ENCODE measurements at regions not wholly inside any gene's neighbourhood (a gene's known extent, or its start where the extent isn't known, plus 50 kb on each side); places are given as distances from the start of the nearest gene placed in this dataset.

DNA sequence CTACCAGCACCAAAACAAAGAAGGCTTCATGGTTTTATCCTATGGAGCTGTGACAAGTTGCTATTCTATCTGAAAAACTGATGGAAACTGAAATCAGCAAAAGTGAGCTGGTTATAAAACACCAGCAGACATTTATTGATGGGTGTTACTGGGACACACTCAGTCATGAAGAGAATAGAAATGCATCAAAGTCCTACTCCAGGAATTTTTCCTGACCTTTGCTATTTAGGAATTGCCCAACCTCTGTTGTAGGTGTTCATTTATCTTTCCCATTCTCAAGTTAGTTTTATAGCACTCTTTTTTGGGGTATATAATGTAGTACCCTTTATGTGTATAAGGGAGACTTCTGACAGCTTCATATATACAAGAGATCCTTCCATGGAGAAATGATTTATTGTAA is 533.2 kb downstream of the REEP3 start:
- Mint-ChIP-seq H3K4me3 (no peak overlapping the region), H3K27ac (no peak overlapping the region), H3K9me3 (peaks cover 7% of the 10 kb centered on the region), H3K27me3 (ENCODE audit: low read depth, poor library complexity) (no peaks in the 10 kb centered on the region), H3K36me3 (ENCODE audit: low read depth) (no peaks in the 10 kb centered on the region), H3K4me1 (peaks cover 12% of the 10 kb centered on the region)
- DNase-seq, result no peak
- TF ChIP-seq, protein P1, sequence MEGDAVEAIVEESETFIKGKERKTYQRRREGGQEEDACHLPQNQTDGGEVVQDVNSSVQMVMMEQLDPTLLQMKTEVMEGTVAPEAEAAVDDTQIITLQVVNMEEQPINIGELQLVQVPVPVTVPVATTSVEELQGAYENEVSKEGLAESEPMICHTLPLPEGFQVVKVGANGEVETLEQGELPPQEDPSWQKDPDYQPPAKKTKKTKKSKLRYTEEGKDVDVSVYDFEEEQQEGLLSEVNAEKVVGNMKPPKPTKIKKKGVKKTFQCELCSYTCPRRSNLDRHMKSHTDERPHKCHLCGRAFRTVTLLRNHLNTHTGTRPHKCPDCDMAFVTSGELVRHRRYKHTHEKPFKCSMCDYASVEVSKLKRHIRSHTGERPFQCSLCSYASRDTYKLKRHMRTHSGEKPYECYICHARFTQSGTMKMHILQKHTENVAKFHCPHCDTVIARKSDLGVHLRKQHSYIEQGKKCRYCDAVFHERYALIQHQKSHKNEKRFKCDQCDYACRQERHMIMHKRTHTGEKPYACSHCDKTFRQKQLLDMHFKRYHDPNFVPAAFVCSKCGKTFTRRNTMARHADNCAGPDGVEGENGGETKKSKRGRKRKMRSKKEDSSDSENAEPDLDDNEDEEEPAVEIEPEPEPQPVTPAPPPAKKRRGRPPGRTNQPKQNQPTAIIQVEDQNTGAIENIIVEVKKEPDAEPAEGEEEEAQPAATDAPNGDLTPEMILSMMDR (IDR thresholded peaks at IDR 0.05), result no peak

DNA sequence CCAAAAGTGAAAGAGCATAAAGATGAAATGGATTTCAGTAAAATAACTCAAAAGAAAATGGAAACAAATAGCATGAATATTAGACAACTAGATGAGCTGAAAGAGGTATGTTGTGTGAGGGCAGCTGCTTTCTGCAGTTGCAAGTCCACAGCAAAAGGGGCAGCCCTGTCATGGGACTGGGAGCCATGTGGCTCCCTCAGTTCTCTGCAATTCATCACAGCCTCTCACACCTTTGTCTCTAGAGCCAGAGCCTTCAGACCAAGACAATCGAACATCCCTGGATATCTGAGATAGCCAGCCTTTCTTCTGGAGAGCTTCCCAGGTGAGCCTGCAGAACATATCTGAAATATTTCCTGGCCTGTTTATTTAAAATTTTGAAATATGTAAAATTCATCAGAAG is 538.7 kb downstream of the REEP3 start:
- no peak for DNase-seq
- Mint-ChIP-seq H3K27me3 (ENCODE audit: low read depth, poor library complexity) (no peaks in the 10 kb centered on the region), H3K36me3 (ENCODE audit: low read depth) (no peaks in the 10 kb centered on the region), H3K4me3 (no peak overlapping the region), H3K27ac (peak overlapping the region; percentile 6), H3K4me1 (peaks cover 12% of the 10 kb centered on the region), H3K9me3 (no peaks in the 10 kb centered on the region)
- TF ChIP-seq, protein P1 (IDR thresholded peaks at IDR 0.05), result no peak

DNA sequence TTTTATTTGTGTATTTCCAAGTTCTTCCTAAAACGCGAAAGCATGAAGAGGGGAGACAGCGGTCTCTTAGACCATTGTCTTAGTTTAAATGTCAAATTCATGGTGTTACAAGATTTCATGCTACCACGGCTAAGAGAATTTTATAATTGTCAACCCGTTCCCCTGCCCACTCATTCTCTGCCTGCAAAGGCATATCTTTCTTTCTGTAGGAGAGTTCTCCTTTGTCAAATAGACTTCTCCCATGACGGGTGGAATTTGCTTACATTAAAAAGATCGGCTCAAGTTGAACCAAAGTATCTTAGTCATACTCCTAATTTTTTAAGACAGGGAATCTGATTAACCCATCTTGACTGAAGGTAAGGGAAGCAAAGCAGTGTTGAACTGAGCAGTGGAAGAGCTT is 539.2 kb downstream of the REEP3 start:
- TF ChIP-seq, protein P1 (IDR thresholded peaks at IDR 0.05), result no peak
- H3K4me1 Mint-ChIP-seq, result peaks cover 8% of the 10 kb centered on the region
- H3K27ac Mint-ChIP-seq, result no peak overlapping the region
- no peak for DNase-seq
- no peaks in the 10 kb centered on the region for H3K36me3 Mint-ChIP-seq (ENCODE audit: low read depth)
- no peaks in the 10 kb centered on the region for H3K27me3 Mint-ChIP-seq (ENCODE audit: low read depth, poor library complexity)
- H3K9me3 Mint-ChIP-seq, result no peaks in the 10 kb centered on the region
- no peak overlapping the region for H3K4me3 Mint-ChIP-seq

DNA sequence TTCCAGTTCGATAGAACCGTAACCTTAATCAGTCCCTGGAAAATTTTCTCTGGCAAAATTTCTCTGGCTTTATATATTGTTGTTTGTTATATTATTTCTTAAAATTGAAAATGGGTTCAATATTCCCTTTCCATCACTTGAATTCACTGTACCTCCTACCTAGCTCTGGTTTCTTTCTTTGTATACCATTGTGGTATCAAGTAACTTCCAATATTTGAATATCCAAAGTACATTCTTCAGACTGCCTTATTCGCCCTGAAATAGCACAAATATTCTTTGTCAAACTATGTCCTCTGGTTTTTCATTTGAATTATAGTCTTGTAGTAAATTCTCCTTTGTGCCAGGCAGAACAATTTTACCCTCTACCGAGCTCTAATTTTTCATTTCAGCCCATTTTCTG is 541.6 kb downstream of the REEP3 start:
- TF ChIP-seq, protein P1 (IDR thresholded peaks at IDR 0.05), result no peak
- Mint-ChIP-seq H3K4me1 (peaks cover 27% of the 10 kb centered on the region), H3K27ac (no peak overlapping the region), H3K27me3 (ENCODE audit: low read depth, poor library complexity) (peaks cover 3% of the 10 kb centered on the region), H3K4me3 (no peak overlapping the region), H3K36me3 (ENCODE audit: low read depth) (no peaks in the 10 kb centered on the region), H3K9me3 (no peaks in the 10 kb centered on the region)
- DNase-seq, result no peak

DNA sequence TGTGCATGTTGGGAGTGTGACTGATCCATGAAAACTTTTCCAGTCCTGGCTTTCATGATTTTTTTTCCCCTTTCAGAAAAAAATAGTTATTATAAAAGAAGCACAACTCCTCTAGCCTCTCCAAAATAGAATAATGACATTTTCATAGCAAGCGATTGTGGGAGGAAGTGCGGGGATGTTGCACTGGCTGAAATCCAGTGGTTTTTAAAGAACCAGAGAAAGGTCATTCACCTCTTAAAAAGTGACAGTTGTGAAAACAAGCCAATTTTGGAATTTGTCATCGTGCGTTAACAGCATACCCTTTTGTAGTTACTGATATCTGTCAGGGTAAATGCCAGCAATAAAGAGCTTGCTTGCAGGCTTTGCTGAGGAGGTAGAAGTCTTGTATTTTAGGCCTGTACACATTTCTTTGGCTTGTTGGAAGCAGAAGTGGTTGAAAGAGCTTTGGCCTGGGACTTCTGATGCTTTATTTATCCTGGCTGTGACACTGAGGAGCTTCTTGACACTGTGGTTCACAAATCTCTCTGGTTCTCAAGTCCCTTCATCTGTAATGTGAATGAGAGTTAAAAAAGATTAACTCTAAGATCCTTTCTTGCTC is 545.9 kb downstream of the REEP3 start:
- DNase-seq, result no peak
- TF ChIP-seq, protein P1 (IDR thresholded peaks at IDR 0.05), result no peak
- peak overlapping the region; percentile 58 for H3K27ac Mint-ChIP-seq
- no peaks in the 10 kb centered on the region for H3K36me3 Mint-ChIP-seq (ENCODE audit: low read depth)
- no peak overlapping the region for H3K4me3 Mint-ChIP-seq
- no peaks in the 10 kb centered on the region for H3K9me3 Mint-ChIP-seq
- peaks cover 3% of the 10 kb centered on the region for H3K27me3 Mint-ChIP-seq (ENCODE audit: low read depth, poor library complexity)
- H3K4me1 Mint-ChIP-seq, result peaks cover 33% of the 10 kb centered on the region

DNA sequence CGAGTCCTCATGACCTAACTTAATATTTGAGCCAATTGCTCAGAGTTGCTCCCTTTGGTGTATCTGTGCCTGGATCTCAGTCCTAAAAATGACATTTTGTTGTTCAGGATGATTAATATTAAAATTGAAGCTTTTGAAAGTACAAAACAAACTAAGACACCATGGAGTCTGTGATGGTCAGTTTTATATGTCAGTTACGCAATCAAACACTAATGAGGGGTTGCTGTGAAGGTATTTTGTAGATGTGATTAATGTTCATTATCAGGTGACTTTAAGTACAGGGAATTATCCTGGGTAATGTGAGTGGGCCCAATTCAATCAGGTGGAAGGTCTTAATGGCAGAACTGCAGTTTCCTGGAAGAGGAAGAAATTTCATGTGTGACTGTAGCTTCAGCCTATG is 546.7 kb downstream of the REEP3 start:
- Mint-ChIP-seq H3K27ac (peak overlapping the region; percentile 58), H3K4me1 (peaks cover 33% of the 10 kb centered on the region), H3K36me3 (ENCODE audit: low read depth) (no peaks in the 10 kb centered on the region), H3K9me3 (no peaks in the 10 kb centered on the region), H3K27me3 (ENCODE audit: low read depth, poor library complexity) (peaks cover 3% of the 10 kb centered on the region), H3K4me3 (no peak overlapping the region)
- no peak for DNase-seq
- TF ChIP-seq, protein P1 (IDR thresholded peaks at IDR 0.05), result no peak
